HG02642 (cell line): ENCODE measurements at regions not wholly inside any gene's neighbourhood (a gene's known extent, or its start where the extent isn't known, plus 50 kb on each side); places are given as distances from the start of the nearest gene placed in this dataset.

Experiments
- ATAC-seq: cut with Tn5 transposase; IDR thresholded peaks from one replicate; pipeline ENCODE4 v1.9.1; 2021; ENCODE audit warnings: mild to moderate bottlenecking; ENCODE audit not compliant: unreplicated experiment, poor library complexity

DNA sequence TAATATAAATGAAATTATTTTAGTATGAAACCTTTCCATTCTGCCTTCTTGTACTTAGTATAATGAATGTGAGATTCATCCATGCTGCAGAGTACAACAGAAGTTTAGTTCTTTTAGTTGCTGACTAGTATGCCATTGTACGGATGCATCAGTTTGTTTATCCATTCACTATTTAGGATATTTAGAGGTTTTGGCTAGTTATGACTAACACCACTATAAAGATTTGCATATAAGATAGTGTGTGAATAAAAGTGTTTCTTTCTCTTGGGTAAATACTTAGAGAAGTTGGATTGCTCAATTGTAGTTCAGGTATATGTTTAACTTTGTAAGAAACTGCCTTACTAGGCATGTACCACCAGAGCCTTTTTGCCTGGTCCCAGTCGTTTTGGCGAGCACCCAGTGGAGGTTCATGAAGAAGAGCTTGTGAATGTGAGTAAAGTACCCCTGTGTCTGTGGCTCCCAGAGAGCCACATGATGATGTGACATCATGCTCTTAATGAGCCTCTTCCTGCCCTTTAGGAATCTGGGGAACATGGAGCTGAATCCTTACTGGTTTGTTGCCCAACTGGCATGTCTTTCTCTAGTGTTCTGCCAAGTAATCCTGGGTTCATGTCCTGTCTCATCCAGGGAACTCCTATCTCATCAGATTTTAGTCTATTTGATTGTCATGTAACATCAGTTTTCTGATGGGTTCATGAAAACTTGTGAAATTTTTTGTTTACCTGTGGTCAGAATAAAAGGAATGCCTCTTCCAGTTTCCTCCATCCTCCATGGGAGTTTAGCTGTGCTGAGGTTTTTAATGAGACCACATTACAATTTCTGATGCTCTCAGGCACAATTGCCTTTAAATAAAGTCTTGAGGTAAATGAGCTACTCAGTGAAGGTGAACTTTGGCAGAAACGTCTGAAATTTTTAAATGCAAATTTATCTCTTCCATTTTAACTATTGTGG is 234.8 kb downstream of the CASP12 start:
- no peak for ATAC-seq

GRCh38 chr11:104661901-104662300 is 236.4 kb downstream of the CASP12 start:
- no peak for ATAC-seq

DNA sequence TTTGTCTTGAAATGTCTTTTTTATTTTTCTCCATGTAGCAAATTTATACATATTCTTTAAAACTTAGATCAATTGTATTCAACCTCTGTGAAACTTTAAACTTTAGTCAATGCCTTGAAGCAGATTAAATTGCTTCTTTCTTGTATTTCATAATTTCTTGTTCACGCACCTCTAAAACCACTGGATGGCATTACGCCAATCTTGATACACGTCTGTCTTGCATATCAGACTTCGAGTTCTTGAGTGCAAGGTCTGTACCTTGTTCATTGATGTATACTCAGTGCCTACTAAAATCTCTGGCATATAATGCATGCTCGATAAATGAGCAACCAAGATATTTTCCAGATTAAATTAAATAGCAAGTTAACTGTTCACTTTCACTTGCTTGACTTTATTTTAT is 236.8 kb downstream of the CASP12 start:
- ATAC-seq, result no peak

DNA sequence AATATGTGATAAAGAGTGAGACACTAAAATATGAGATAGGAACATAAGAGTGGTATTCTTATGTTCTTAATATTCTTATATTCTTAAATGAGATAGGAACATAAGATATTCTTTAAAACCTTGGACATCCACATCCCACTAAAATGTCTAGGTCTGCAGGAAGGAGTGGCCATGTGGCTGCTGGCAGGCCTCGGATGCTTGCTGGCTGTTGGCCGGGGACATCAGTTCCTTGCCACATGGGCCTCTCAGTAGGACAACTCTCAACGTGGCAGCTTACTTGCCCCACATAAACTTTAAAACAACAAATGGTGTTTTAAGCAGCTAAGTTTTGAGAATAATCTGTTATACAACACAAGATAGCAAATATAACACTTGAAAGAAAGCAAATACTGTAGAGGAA is 240.1 kb downstream of the CASP12 start:
- ATAC-seq, result no peak

DNA sequence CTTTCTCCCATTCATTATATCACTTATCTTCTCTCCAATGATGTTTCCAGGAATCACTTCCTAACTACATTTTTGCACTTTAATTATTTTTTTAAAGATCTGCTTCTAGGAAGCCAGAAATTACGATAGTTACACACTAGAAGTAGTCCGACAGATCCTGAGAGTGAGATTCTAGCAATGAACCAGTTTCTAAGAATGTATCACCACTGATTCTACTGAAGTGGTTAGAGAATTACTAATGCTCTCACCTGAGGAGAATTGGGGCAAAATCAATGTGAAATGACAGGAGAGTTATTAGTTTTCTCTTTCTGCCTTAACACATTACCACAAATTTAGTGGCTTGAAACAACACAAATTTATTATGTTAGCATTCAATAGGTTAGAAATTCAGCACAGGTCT is 241.2 kb downstream of the CASP12 start:
- no peak for ATAC-seq

GRCh38 chr11:104655066-104655465 is 243.2 kb downstream of the CASP12 start:
- no peak for ATAC-seq

DNA sequence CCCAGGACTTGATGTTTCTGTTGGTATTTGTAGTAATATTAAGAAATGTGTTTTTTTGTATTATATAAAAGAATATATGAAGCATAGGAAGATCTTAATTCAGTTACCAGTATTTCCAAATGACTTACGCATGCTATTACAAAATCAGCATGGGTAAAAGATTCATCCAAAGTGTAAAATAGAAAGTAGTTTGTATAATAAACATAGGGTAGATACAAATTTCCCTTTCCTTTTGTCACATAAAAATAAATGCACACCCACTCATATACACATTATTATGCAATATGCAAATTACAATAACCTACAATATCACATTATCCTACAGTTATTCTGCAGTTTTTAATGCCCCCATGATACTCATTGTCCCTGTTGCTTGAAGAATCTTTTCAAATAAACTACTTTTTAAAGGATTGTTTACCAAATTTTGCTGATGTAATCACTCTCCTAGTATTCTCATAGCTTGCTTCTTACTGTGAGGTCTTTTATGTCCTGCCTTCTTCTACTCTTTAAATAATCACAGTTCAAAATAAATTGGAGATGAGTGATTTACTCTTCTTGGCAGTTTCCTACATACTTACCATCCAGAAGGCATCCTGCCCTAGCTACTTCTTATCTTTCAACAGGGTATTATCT is 244.0 kb downstream of the CASP12 start:
- ATAC-seq, result no peak

- ATAC-seq, result no peak
These were observed 244.9 kb downstream of the CASP12 start for GRCh38 chr11:104653407-104653806.

- no peak for ATAC-seq
These were observed 245.3 kb downstream of the CASP12 start for GRCh38 chr11:104652996-104653395.

DNA sequence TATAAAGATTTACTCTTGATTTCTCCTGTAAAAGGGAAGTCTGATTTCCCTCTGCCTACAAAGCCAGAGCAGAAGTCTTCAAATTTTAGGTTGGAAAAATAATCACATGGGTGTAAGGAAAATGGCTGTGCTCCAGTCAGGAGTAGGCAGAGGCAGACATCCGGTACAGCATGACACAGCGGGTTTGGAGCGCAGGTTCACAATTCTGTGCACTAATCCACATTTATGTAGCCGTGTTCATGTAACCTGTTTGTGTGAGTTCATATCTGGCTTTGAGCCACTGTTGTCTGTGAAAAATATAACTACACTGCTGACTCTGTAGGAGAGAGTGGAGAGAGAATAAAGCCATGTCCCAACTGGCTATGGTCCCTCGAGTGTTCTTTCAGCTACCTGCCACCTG is 248.0 kb downstream of the CASP12 start:
- no peak for ATAC-seq

GRCh38 chr11:104649002-104649401 is 249.3 kb downstream of the CASP12 start:
- ATAC-seq, result no peak

- ATAC-seq, result no peak
These were observed 252.7 kb downstream of the CASP12 start for GRCh38 chr11:104645261-104646222.

- ATAC-seq, result no peak
These were observed 260.5 kb downstream of the CASP12 start for GRCh38 chr11:104637662-104638170.

DNA sequence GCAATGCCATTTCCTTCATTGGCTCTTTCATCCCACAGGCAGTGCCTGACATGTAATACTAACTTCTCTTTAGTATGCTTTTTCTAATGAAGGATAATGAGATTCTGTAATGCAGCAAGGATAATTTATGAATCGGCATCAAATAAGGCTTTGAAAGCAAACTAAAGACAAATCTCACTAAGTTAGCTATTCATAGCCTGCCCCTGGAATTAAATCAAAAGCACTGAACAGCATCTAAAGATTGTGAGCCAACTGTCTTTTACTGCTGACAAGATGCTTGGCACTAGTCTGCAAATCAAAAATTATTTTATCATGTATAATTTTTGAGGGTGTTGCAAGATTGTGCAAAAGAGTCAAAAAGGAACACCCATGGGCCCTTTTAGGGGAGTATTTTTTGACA is 265.0 kb downstream of the CASP12 start:
- ATAC-seq, result no peak

DNA sequence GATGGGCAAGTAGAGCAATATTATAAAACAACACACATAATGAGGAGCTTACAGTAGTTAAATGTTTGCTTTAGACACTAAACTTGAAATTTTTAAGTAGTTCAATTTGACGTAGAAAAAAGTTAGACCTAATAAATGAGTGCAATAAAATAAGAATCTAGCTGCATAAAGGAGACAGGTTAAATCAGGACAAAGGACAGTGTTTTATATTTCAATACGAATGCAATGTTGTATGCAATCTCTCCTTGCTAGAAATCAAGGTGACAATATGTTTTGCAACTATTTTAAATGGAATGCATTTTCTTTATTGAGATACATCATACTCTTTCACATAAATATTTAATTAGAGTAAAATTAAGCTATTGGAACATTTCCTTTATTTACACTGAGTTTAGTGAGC is 267.9 kb downstream of the CASP12 start:
- no peak for ATAC-seq

GRCh38 chr11:104625246-104625645 is 273.0 kb downstream of the CASP12 start:
- no peak for ATAC-seq

- no peak for ATAC-seq
These were observed 274.2 kb downstream of the CASP12 start for GRCh38 chr11:104624021-104624420.

DNA sequence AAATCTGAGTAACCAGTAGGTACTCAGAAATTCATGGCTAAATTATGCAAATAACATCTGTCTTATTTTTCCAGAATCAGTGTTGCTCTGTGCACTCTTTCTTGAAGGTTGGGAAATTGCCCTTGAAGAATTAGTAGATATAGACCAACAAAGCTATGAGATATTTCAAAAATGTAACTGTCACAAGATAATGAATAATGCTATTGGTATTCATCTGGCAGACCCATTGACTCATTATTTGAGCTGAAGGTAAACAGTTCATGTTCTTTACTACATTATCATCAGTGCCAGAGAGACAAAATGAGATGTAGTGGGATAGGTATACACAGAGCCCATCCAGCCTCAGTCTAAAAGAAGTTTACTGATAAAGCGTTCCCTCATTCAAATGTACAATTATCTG is 274.7 kb downstream of the CASP12 start:
- no peak for ATAC-seq

- ATAC-seq, result no peak
These were observed 277.3 kb downstream of the CASP12 start for GRCh38 chr11:104620991-104621390.

- no peak for ATAC-seq
These were observed 278.5 kb downstream of the CASP12 start for GRCh38 chr11:104619751-104620150.
